ENCODE measurements at regions not wholly inside any gene's neighbourhood (a gene's known extent, or its start where the extent isn't known, plus 50 kb on each side); places are given as distances from the start of the nearest gene placed in this dataset.

DNA sequence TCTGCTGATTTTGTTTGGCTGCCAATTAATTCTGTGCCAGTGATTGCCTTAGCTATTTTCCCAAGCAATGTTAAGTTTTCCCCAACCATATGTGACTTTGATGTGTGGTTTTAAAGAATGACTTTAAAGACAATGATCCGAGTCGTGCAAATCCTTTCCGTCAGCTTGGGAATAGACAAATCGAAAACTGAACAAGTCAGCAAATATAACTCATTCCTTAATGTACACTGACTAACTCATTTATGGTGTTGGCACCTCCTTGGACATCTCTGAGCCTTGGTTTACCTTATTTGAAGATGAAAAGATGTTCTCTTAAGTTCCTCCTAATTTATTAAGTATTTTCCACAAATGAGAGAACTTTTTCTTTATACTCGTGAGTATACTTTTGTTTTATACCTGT, 249.4 kb upstream of the SLCO3A1 start:
- TF ChIP-seq, protein P1, sequence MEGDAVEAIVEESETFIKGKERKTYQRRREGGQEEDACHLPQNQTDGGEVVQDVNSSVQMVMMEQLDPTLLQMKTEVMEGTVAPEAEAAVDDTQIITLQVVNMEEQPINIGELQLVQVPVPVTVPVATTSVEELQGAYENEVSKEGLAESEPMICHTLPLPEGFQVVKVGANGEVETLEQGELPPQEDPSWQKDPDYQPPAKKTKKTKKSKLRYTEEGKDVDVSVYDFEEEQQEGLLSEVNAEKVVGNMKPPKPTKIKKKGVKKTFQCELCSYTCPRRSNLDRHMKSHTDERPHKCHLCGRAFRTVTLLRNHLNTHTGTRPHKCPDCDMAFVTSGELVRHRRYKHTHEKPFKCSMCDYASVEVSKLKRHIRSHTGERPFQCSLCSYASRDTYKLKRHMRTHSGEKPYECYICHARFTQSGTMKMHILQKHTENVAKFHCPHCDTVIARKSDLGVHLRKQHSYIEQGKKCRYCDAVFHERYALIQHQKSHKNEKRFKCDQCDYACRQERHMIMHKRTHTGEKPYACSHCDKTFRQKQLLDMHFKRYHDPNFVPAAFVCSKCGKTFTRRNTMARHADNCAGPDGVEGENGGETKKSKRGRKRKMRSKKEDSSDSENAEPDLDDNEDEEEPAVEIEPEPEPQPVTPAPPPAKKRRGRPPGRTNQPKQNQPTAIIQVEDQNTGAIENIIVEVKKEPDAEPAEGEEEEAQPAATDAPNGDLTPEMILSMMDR (conservative IDR thresholded peaks at IDR 0.05 in 1 of 2, IDR thresholded peaks at IDR 0.05 in 1 of 2; ENCODE audit: low read depth in 1 of 2, low read length in 2 of 2) = no peak
- TF ChIP-seq EZH2 (IDR thresholded peaks at IDR 0.05; ENCODE audit: low read length, missing control alignments) = no peak
